ENCODE measurements at regions not wholly inside any gene's neighbourhood (a gene's known extent, or its start where the extent isn't known, plus 50 kb on each side); places are given as distances from the start of the nearest gene placed in this dataset.
"Not testable (repeated sequence)": the region's sequence is repeated elsewhere in the genome, so short reads cannot be mapped to it uniquely, and the experiment has no call there.

- not testable (repeated sequence) for DNase-seq
Observed at GRCh38 chr9:30107134-30107533, 2277.3 kb upstream of the ACO1 start.

DNA sequence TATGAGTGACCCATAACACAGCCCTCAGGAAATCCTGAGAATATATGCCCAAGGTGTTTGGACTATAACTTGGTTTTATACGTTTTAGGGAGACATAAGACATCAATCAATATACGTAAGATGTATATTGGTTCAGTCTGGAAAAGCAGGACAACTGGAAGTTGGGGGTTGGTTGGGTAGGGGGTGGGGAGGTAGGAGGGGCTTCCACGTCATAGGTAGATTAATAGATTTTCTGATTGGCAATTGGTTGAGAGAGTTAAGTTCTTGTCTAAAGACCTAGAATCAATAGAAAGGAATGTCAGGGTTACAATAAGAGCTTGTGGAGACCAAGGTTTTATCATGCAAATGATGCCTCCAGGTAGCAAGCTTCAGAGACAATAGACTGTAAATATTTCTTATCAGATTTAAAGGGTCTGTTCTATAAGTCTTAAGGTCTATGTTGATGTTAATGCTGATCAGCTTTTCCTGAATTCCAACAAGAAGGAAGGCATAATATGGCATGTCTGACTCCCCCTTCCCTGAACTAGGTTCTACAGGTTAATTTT, 2267.7 kb upstream of the ACO1 start:
- DNase-seq, result no peak

DNA sequence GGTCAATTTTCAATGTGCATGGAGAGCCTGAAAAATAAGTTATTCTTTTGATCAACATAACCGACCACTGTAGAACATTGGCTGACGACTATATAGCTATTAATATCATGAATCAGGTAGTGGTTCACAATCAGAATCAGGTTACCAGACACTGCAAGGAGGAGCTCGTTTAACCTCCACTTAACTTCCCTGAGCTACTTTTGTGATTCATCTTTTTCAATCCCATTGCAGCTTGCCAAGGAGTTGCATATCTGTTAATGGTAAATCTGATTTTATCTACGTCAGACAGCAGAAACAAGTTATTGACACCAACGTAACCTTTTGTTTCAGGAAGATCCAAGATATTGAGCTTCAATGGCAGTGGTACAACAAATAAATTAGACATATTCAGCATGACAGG, 2263.8 kb upstream of the ACO1 start:
- DNase-seq, result no peak

DNA sequence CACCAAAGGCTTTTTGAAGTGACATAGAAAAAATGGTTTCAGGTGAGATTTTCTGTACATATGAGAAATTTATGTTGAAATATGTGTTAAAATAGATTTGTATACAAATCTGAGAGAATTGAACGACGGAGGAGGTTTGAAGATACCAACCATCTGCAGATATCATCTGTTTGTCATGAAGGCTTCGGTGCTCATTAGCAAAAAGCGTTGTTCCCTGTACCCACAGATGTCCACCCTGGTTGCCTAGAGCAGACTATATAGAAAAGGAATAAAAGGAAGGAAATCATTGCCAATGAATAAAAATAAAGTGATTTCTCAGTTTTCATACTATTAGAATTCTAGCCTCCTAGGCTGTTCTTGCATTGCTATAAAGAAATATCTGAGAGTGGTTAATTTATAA, 2262.8 kb upstream of the ACO1 start:
- no peak for DNase-seq

- DNase-seq, result no peak
Observed at GRCh38 chr9:30125881-30126280, 2258.6 kb upstream of the ACO1 start.

- DNase-seq, result no peak
Observed at GRCh38 chr9:30127371-30127770, 2257.1 kb upstream of the ACO1 start.

GRCh38 chr9:30140407-30140806, 2244.0 kb upstream of the ACO1 start:
- DNase-seq, result no peak

DNA sequence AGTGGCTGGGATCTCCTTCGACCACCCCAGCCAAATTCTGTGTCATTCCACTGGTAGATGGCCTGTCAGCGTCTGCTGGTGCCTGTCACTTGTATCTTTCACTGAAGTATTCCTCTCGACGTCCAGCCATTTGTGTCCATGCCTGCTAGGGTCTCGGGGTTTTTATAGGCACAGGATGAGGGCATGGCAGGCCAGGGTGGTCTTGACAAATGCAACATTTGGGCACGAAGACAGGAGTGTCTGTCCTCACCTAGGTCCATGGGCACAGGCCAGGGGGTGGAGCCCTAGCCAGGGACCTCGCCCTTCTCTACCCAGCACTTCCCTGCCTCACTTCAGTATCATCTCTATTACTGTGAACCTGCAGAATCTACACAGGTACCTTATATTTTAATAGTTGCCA, 2223.9 kb upstream of the ACO1 start:
- no peak for DNase-seq

DNA sequence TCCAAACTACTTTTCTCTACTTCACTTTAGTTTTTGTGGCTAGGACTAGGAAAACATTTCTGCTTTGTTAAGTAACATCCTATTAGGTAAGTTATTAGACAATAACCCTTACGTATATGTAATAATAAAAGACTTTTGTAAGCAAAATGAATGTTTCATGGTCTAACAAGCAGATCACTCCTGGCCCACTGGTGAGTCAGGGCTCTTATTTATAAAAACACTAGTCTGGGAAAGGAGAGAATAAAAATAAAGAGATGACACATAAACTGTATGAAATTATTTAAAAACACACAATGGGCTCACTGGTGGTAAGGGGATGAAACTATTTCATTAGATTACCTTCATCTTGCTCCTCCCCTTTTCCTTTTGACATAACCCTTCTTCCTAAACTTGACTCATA, 2212.2 kb upstream of the ACO1 start:
- DNase-seq, result no peak

- DNase-seq, result no peak
Observed at GRCh38 chr9:30178610-30179009, 2205.8 kb upstream of the ACO1 start.

GRCh38 chr9:30193421-30193820, 2191.0 kb upstream of the ACO1 start:
- DNase-seq, result no peak

- no peak for DNase-seq
Observed at GRCh38 chr9:30196941-30197340, 2187.5 kb upstream of the ACO1 start.

- no peak for DNase-seq
Observed at GRCh38 chr9:30197453-30197852, 2187.0 kb upstream of the ACO1 start.

GRCh38 chr9:30197954-30198353, 2186.5 kb upstream of the ACO1 start:
- DNase-seq, result no peak

DNA sequence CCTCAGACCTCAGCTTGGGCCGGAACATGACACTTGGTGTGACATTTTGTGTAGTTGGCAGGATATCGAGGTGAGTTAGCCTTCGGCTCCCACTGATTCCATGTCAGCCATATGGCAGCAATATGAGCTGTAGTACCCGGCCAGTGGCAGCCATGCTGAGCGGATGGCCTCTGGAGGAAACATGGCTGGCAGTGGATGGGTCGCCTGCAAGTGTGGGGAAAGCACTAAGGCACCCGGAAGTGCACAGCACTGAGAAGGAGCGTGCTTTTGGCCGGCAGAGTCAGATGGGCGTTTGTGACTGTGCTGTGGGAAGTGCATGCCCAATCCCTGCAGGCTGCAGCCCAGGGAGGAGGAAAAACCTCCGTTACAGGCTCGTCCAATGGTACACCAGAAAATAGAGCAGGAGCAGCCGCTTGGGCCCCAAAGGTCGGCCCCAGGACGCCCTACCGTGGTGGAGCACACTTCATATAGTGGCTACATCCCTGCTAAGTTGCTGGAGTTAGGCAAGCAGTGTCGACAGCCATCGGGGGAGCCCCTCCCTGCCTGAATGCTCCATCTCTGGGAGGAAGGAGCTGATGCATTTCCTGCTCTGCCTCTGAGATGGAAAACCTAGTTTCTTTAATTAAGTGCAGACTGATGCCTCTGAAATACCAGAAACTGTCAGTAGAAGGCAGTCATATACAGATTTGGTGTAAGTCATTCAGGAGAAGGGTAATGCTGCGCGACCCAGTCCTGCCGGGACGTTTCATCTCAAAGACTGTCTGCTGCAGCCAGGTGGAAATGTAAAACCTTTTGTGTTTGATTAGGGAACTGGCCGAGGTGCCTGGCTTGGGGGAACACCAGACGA, 2185.8 kb upstream of the ACO1 start:
- DNase-seq, result no peak

DNA sequence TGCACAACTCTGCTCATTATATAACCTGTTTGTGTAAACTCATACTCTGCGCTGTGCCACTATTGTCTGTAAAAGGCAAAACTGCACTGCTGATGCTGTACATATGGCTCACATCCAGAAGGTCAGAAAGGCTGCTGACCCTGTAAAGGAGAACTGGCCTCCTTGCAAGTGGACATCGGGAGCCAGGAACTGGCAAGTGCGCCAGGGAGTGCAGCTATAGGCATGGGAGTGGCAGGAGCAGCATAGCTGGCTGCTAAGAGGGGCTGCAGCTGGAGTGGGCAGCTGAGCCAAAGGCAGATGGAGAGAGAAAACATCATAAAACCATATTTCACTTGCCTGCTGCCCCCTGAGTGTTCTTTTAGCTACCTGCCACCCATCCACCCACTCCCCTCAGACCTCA, 2183.4 kb upstream of the ACO1 start:
- DNase-seq, result no peak

- no peak for DNase-seq
Observed at GRCh38 chr9:30235068-30235467, 2149.4 kb upstream of the ACO1 start.

GRCh38 chr9:30235564-30235963, 2148.9 kb upstream of the ACO1 start:
- DNase-seq, result no peak

DNA sequence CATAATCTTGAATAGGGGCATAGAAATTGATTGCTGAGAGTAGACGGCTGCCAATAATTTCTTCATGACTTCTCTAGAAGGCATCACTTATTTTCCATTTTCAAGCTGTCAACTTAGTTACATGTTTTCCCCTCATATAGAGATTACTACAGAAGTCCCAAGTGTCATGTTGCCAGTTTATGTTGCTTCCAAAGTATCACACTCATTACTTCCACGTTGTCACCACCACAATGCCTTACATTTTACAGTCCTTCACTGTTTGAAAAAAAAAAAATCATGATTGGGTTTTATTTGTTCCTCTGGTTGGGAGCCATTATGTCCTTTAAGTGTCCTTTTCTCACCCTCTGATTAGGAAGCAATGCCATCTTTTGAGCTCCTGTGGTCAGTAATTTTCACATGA, 2144.6 kb upstream of the ACO1 start:
- no peak for DNase-seq

GRCh38 chr9:30243467-30243866, 2141.0 kb upstream of the ACO1 start:
- no peak for DNase-seq

DNA sequence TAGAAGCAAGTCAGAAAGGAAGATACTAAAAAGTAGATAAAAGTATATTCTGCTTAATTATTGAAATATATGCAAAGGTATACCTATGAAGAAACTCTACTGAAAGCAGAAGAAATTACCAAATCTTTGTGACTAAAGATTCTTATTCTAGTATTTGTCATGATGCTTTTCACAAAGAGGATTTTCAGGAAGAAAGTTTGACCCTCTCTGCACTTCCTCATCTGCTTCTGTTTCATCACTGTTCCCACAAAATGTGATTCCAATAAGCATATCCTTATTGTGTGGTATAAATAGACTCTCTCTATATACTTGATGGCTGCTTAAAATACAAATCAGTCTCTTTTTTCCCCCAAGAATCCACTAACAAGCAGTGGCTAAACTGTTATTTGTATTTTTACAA, 2139.6 kb upstream of the ACO1 start:
- no peak for DNase-seq

DNA sequence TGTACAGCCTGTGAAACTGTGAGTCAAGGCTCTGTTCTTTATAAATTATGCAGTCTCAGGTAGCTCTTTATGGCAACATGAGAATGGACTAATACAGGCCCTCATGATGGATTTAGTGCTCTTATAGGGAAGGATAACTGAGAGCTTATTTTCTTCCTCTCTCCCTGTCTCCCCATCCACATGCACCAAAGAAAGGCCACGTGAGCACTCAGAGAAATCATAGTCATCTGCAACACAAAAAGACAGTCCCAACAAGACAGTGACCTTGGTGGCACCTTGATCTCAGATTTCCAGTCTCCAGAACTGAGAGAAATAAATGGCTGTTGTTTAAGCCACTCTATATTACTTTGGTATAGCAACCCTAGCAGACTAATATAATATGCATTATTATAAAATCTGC, 2133.6 kb upstream of the ACO1 start:
- DNase-seq, result no peak

DNA sequence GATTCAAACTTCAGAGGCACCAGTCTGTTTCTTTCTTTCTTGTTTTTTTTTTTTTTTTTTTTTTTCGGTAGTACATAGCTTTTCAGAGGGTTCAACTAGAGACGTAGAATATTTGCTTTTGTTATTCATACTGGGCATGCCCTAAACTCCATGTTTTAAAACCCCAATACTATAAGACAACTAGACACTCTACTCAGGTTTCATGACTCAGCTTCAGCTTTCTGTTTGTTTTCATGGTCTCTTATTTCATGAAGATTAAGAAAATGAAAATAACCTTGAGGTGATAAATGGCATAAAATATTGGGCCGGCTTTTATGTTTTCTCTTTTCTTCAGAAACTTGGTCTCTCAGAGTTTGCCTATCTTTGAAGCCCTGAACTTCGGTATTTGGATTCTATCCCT, 2126.3 kb upstream of the ACO1 start:
- DNase-seq, result no peak

- DNase-seq, result no peak
Observed at GRCh38 chr9:30280229-30280900, 2104.1 kb upstream of the ACO1 start.

All from activated CD8-positive, alpha-beta memory T cell treated with anti-CD3 and anti-CD28 coated beads for 24 hours (primary cell).